NCI-H460 (cell line): ENCODE measurements at regions not wholly inside any gene's neighbourhood (a gene's known extent, or its start where the extent isn't known, plus 50 kb on each side); places are given as distances from the start of the nearest gene placed in this dataset.

Experiments used
- DNase-seq: peaks from one replicate; pipeline ENCODE4 v3.0.0-alpha.2; 2016; ENCODE audit warnings: low read depth; ENCODE audit errors: extremely low read depth

GRCh38 chr12:65517656-65518210, 239.2 kb downstream of the MSRB3 start:
- DNase-seq: no peak

DNA sequence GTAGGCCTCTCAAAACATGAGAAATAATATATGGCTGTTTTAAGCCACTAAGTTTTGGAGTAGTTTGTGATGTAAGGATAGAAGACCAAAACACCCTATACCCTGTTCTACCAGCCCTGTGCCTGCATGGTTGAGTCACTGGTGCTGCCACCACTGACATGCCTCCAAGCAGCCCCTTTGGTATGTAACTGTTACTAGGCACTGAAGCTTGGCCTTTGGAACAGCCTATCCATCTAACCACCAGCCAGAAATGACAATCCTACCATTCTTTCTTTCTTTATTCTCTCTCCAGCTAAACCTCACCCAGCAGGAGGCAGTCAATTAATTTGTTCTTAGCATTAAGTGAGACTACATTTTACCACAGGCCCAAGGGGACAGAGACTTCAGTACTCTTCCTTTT, 240.3 kb downstream of the MSRB3 start:
- DNase-seq: no peak

- DNase-seq: no peak
These were observed 242.2 kb downstream of the MSRB3 start for GRCh38 chr12:65520658-65521057.

DNA sequence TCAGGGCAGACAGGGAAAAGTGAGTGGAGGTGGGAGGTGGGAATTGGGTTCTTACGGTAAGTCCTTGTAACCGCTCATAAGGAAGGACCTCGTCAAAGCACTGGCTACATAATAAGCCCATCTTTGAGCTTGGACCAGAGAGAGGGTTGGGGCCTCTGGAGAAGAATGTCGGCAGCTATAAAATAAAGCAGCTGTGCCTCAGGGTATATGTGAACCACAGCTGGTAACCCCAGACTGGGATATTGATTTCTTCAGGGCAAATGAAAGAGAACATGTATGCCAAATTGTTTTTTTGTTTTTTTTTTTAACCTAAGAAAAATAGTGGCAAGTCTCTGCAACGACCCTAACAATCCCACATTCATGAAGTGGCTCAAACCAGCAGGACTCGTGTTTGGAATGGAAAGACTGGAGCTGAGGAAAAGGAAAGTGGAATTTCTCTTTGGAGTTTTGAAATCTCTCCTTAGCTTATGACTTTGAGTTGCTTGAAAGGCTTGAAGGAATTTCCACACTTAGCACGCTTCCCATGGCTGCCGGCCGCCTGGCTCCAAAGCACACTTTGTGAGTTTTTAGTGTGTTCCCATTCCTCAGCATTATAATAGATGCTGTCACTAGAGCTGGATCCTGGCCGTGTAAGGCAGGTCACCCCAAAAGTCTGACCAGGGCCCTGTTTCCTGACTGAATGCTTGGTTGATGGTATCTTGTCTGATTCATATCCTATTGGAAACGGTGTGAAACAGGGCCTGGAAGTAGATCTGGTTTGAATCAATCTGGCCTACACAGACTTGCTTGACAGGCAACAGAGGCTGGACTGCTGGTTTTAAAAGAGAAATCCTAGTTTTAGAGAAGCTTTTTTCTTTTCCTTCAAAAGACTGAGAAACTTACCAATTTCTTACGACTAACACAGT, 244.7 kb downstream of the MSRB3 start:
- no peak for DNase-seq

DNA sequence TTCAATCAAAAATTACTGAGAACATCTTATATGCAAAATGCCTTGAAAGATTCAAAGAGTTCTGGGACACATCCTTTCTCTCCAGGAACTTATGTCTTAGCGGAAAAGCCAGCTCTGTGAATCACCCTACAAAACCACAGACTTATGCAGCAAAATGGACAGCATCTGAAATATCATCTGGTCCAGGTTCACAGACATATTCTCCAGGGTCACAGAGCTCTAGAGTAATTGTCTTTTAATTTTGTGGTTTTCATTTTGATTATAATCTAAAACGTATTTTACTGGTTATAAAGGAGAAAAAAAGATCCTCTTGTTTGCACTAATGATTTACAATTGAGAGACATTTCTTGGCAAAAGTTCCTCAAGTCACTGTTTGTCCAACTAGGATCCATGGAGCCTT, 246.2 kb downstream of the MSRB3 start:
- DNase-seq: no peak

GRCh38 chr12:65525491-65526141, 247.1 kb downstream of the MSRB3 start:
- no peak for DNase-seq

DNA sequence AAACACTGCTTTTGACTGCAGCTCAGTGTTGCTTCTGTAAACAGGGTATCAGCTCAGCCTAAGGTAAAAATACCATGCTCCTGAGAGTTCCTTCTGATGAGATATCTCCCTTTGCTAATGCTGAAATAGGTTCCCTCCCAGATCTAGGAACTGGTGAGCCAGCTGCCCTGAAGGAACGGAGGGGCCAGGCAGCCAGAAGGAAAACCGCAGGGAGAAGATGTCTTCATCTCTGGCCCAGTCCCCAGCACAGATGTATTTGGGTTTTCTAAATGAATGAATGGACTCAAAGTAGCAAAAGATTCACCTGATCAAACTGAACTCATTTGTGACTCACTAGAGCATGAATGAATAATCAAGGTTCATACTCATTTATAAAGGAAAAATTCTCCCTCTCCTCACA, 247.8 kb downstream of the MSRB3 start:
- DNase-seq: no peak

GRCh38 chr12:65528127-65528526, 249.6 kb downstream of the MSRB3 start:
- no peak for DNase-seq

DNA sequence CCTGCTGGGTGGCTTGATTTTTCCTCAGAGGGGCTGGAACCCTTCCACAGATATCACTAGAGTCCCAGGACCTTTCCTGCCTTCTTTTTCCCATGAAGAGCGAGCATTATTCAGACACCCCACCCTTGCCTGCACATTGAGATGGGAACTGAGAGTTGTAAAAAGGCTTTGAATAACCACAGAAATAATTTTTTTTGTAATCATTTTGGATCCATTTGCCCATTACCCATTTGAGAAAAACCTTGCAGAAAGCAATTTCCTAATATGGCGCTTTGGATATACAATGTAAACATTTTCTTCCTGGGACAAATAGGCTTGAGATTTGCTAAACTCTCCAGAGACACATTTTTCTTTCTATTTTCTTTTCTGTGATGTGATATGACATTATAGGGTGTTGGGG, 250.6 kb downstream of the MSRB3 start:
- no peak for DNase-seq

GRCh38 chr12:65529771-65530435, 251.4 kb downstream of the MSRB3 start:
- no peak for DNase-seq

GRCh38 chr12:65532162-65532561, 253.7 kb downstream of the MSRB3 start:
- no peak for DNase-seq

DNA sequence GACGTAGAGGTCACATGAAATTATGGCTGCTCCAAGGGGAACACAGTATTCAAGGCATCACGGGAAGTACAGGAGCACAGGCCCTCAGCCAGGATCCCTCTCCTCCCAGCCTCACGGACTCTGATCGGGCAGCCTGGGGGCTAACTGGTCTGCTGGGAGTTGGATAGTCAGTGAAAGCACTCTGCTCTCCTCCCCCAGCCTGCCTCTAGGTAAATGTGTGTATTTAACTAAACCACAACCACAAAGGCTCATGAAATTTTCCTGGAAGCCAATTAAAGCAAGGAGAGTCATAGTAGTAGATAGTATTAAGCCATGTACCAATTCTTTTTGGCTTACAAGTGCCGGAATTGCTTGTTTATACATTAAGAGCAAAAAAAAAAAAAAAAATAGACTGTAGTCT, 254.3 kb downstream of the MSRB3 start:
- no peak for DNase-seq

- no peak for DNase-seq
These were observed 254.8 kb downstream of the MSRB3 start for GRCh38 chr12:65533177-65533883.

DNA sequence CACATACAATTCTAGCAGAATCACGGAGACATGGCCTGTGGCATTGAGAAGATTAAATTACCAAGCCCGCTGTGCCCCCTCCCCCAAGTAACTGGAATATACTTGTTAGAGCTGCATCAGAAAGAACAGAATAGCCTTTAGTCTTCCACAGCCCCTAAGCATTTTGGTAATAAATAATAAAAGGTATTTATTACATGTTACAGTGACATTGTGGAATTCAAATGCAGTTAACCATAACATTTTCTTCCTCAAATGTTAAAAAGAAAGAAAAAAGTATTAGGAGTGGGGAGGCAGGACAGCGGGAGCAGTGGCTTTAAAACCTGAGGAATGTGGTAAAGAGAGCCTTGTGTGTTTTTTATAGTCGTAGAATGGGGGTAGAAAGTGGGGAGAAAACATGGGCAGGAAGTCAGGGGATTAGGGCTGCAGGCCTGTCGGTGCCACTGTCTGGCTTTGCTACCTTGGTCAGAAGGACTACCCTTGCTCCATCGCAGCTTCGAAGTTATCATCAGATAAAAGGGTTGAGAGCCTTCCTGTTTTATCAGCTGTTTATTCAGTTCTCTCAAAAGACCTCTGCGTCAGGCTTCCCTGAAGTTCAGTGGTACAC, 255.9 kb downstream of the MSRB3 start:
- no peak for DNase-seq

- DNase-seq: no peak
These were observed 257.5 kb downstream of the MSRB3 start for GRCh38 chr12:65535946-65536345.

GRCh38 chr12:65536351-65536750, 257.9 kb downstream of the MSRB3 start:
- no peak for DNase-seq

- DNase-seq: peak; percentile 96
These were observed 258.6 kb downstream of the MSRB3 start for GRCh38 chr12:65536876-65537681.

GRCh38 chr12:65537978-65538377, 259.5 kb downstream of the MSRB3 start:
- DNase-seq: no peak

DNA sequence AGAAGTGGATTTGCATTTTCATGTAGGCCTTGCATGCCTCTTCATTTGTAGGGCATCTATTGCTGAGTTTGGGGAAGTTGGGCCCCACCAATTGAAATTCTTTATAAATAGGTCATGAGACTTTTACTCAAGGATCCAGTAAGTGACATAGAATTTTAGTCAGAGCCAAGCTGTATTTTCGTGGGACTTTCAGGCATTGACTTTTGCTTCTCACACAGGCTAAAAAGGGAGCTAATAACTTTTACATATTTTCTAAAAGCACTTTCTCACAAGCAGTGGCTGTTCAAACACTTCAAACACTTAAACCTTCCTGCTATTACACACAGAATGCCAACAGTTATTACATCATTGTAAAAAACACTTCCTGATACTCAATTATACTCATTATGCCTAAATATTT, 260.5 kb downstream of the MSRB3 start:
- DNase-seq: no peak
